ENCODE measurements at regions not wholly inside any gene's neighbourhood (a gene's known extent, or its start where the extent isn't known, plus 50 kb on each side); places are given as distances from the start of the nearest gene placed in this dataset.

DNA sequence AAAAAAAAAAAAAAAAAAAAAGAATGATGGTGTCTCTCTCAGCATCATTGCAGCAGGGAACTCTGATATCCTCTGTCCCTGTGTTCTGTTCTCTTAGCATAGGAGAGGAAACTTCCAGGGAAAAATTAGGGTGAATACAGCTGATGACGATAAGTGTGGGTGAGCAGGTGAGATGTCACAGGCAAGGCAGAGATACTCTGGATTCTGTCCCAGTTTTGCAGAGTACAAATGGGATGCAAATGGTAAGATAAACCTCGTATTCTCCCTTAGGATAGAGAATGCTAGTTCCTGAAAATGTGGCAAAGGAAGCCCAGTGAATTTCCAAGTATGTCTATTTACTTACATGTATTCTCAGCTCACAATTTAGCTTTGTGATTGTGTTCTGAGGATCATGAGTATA, 671.6 kb upstream of the BOD1L1 start:
- Histone ChIP-seq H3K4me2 (no peak overlapping the region), H3K27ac (ENCODE audit: low read depth in 2 of 2, low read length in 1 of 2) (no peak overlapping the region), H3K9ac (no peak overlapping the region), H3K79me2 (ENCODE audit: insufficient read depth) (no peaks in the 10 kb centered on the region), H3F3A (replicated peaks; ENCODE audit: insufficient read depth) (no peaks in the 10 kb centered on the region), H2AFZ (ENCODE audit: low read depth) (no peak overlapping the region), H4K20me1 (ENCODE audit: insufficient read depth) (no peaks in the 10 kb centered on the region), H3K9me3 (no peaks in the 10 kb centered on the region), H3K27me3 (ENCODE audit: insufficient read depth) (no peaks in the 10 kb centered on the region), H3K4me1 (ENCODE audit: control insufficient read depth in 1 of 2, insufficient read depth in 2 of 2, low read depth in 1 of 2, low read length in 1 of 2) (no peaks in the 10 kb centered on the region), H3K9me2 (no peaks in the 10 kb centered on the region), H3K36me3 (replicated peaks in 1 of 2; ENCODE audit: control insufficient read depth in 1 of 2, insufficient read depth in 2 of 2, low read length in 1 of 2) (no peaks in the 10 kb centered on the region), H3K4me3 (ENCODE audit: low read depth in 2 of 2, low read length in 1 of 2) (no peak overlapping the region)
- ChIA-PET POLR2A (no interaction called here), CTCF (interaction anchor here (1.6 kb wide), 1 partner anchor 11 kb away, joined by 4 read pairs; no protein-coding TSS in a partner anchor)
- WGBS (ENCODE audit: low lambda C conversion rate): 59% methylated on average over 2 of the region's 2 CpGs
- TF ChIP-seq, protein P1, sequence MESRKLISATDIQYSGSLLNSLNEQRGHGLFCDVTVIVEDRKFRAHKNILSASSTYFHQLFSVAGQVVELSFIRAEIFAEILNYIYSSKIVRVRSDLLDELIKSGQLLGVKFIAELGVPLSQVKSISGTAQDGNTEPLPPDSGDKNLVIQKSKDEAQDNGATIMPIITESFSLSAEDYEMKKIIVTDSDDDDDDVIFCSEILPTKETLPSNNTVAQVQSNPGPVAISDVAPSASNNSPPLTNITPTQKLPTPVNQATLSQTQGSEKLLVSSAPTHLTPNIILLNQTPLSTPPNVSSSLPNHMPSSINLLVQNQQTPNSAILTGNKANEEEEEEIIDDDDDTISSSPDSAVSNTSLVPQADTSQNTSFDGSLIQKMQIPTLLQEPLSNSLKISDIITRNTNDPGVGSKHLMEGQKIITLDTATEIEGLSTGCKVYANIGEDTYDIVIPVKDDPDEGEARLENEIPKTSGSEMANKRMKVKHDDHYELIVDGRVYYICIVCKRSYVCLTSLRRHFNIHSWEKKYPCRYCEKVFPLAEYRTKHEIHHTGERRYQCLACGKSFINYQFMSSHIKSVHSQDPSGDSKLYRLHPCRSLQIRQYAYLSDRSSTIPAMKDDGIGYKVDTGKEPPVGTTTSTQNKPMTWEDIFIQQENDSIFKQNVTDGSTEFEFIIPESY (IDR thresholded peaks at IDR 0.05; ENCODE audit: borderline replicate concordance, low read depth): no peak
- TF ChIP-seq, protein P2, sequence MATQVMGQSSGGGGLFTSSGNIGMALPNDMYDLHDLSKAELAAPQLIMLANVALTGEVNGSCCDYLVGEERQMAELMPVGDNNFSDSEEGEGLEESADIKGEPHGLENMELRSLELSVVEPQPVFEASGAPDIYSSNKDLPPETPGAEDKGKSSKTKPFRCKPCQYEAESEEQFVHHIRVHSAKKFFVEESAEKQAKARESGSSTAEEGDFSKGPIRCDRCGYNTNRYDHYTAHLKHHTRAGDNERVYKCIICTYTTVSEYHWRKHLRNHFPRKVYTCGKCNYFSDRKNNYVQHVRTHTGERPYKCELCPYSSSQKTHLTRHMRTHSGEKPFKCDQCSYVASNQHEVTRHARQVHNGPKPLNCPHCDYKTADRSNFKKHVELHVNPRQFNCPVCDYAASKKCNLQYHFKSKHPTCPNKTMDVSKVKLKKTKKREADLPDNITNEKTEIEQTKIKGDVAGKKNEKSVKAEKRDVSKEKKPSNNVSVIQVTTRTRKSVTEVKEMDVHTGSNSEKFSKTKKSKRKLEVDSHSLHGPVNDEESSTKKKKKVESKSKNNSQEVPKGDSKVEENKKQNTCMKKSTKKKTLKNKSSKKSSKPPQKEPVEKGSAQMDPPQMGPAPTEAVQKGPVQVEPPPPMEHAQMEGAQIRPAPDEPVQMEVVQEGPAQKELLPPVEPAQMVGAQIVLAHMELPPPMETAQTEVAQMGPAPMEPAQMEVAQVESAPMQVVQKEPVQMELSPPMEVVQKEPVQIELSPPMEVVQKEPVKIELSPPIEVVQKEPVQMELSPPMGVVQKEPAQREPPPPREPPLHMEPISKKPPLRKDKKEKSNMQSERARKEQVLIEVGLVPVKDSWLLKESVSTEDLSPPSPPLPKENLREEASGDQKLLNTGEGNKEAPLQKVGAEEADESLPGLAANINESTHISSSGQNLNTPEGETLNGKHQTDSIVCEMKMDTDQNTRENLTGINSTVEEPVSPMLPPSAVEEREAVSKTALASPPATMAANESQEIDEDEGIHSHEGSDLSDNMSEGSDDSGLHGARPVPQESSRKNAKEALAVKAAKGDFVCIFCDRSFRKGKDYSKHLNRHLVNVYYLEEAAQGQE (IDR thresholded peaks at IDR 0.05; ENCODE audit: low read depth, low read length): no peak
- no peak for TF ChIP-seq GABPA (IDR thresholded peaks at IDR 0.05; ENCODE audit: low read depth)
- DNase-seq: peak; percentile 6

DNA sequence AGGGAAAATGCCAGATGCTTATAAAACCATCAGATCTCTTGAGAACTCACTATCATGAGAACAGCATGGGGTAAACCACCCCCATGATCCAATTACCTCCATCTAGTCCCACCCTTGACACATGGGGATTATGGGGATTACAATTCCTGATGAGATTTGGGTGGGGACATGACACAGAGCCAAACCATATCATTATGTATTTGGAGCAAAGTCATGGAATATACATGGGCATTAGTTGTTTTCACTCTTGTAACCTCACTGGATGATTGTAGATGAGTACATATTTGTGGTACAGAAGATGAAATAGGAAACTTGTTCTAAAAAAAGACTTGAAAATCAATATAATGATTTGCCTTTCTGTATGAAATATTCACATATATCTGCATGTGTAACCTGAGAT, 674.5 kb upstream of the BOD1L1 start:
- TF ChIP-seq, protein P3, sequence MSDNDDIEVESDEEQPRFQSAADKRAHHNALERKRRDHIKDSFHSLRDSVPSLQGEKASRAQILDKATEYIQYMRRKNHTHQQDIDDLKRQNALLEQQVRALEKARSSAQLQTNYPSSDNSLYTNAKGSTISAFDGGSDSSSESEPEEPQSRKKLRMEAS (IDR thresholded peaks at IDR 0.05; ENCODE audit: low read depth): no peak
- TF ChIP-seq, protein P4, sequence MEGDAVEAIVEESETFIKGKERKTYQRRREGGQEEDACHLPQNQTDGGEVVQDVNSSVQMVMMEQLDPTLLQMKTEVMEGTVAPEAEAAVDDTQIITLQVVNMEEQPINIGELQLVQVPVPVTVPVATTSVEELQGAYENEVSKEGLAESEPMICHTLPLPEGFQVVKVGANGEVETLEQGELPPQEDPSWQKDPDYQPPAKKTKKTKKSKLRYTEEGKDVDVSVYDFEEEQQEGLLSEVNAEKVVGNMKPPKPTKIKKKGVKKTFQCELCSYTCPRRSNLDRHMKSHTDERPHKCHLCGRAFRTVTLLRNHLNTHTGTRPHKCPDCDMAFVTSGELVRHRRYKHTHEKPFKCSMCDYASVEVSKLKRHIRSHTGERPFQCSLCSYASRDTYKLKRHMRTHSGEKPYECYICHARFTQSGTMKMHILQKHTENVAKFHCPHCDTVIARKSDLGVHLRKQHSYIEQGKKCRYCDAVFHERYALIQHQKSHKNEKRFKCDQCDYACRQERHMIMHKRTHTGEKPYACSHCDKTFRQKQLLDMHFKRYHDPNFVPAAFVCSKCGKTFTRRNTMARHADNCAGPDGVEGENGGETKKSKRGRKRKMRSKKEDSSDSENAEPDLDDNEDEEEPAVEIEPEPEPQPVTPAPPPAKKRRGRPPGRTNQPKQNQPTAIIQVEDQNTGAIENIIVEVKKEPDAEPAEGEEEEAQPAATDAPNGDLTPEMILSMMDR (IDR thresholded peaks at IDR 0.05): no peak
- no peak for TF ChIP-seq RAD21 (IDR thresholded peaks at IDR 0.05; ENCODE audit: low read length)
- no peak for TF ChIP-seq RXRA (IDR thresholded peaks at IDR 0.05; ENCODE audit: borderline replicate concordance, low read depth)
- Histone ChIP-seq H3K4me3 (ENCODE audit: low read depth in 2 of 2, low read length in 1 of 2) (no peak overlapping the region), H3K27ac (ENCODE audit: low read depth in 2 of 2, low read length in 1 of 2) (no peak overlapping the region), H3K9ac (no peak overlapping the region), H3K27me3 (ENCODE audit: insufficient read depth) (no peaks in the 10 kb centered on the region), H3K36me3 (replicated peaks in 1 of 2; ENCODE audit: control insufficient read depth in 1 of 2, insufficient read depth in 2 of 2, low read length in 1 of 2) (no peaks in the 10 kb centered on the region), H3K9me2 (no peaks in the 10 kb centered on the region), H3K9me3 (no peaks in the 10 kb centered on the region), H3K4me1 (ENCODE audit: control insufficient read depth in 1 of 2, insufficient read depth in 2 of 2, low read depth in 1 of 2, low read length in 1 of 2) (no peaks in the 10 kb centered on the region), H3K79me2 (ENCODE audit: insufficient read depth) (no peaks in the 10 kb centered on the region), H3K4me2 (no peak overlapping the region), H2AFZ (ENCODE audit: low read depth) (no peak overlapping the region), H3F3A (replicated peaks; ENCODE audit: insufficient read depth) (no peaks in the 10 kb centered on the region), H4K20me1 (ENCODE audit: insufficient read depth) (no peaks in the 10 kb centered on the region)
- POLR2A ChIA-PET: no interaction called here
- DNase-seq: no peak
- CTCF ChIA-PET: interaction anchor here (0.9 kb wide), 1 partner anchor 15 kb away, joined by 3 read pairs; no protein-coding TSS in a partner anchor

All from SK-N-SH (cell line).